Esophagus muscularis mucosa (tissue), 3 donors: ENCODE measurements at regions not wholly inside any gene's neighbourhood (a gene's known extent, or its start where the extent isn't known, plus 50 kb on each side); places are given as distances from the start of the nearest gene placed in this dataset.

Source experiments
- CTCF ChIP-seq, 3 experiments: fragments of 200-600 bp in 2 of 3; fragments of 450-650 bp in 1 of 3; sonication (generic) in 2 of 3; IDR thresholded peaks; one replicate each; pipeline ENCODE4 v1.5.1; 2017 to 2019; ENCODE audit warnings: antibody characterized with exemption in 3 of 3, mild to moderate bottlenecking in 2 of 3, moderate library complexity in 1 of 3
- POLR2A ChIP-seq: fragments of 450-650 bp; IDR thresholded peaks from one replicate; pipeline ENCODE4 v1.6.1; 2017; ENCODE audit warnings: antibody characterized with exemption, moderate library complexity, mild to moderate bottlenecking, low read depth

DNA sequence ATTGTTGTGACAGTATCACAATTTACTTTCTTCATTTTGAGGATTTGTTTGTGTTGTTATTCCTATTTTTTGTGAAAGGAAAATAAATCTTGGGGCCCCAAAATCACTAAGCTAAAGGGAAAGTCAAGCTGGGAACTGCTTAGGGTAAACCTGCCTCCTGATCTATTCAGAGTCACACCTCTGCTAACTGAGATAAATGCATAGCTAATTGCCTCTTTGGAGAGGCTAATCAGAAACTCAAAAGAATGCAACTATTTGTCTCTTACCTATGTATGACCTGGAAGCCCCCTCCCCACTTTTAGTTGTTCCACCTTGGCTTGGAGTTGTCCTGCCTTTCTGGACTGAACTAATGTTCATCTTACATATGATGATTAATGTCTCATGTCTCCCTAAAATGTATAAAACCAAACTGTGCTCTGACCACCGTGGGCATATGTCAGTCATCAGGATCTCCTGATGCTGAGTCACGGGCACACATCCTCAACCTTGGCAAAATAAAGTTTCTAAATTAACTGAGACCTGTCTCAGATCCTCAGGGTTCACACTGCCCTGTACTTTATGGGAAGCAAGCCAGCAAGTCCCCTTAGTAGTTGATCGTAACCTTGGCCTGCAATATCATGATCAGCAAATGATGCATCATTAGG lies 523.2 kb upstream of the GOLIM4 start:
- TF ChIP-seq CTCF (IDR thresholded peaks at IDR 0.05) (no peak), POLR2A (no peak)
